ENCODE measurements at regions not wholly inside any gene's neighbourhood (a gene's known extent, or its start where the extent isn't known, plus 50 kb on each side); places are given as distances from the start of the nearest gene placed in this dataset.
A peak's percentile ranks its signal among the peaks of the same experiment; 100 is the strongest.

DNA sequence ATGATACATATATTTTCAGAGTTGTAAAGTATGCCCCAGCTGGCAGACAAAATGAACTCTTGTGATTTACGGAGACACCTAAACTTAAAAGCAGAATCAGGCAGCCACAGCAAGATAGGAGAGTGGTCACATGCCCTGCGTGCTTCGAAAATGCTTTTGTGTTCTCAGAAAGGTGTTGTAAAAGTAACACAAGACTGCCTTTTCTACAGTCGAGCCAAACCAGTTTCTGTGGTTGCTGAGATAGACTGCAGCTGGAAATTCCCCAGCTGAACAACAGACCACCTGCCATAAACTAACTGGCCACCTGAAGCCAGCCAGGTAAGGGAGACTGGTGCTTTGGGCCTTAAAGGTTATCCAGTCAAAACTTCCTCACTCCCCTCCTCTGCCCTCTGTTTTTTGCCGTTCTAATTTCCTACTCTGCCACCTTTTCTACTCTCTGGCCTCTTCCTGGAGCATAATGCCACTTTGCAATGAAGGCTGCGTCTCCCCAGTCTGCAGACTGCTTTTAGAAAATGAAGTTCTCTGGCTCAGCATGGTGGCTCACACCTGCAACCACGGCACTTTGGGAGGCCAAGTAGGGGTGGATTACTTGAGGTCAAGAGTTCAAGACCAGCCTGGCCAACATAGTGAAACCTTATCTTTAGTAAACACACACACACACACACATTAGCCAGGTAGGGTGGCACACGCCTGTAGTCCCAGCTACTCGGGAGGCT lies 381.2 kb upstream of the SLITRK1 start:
- no peaks in the 10 kb centered on the region for H3K27me3 ChIP-seq (replicated peaks; ENCODE audit: insufficient read depth)
- DNase-seq (ENCODE audit: low spot score) (no peak), ATAC-seq (ENCODE audit: insufficient number of reproducible peaks, low FRiP score, low read depth) (no peak)
- no peaks in the 10 kb centered on the region for H3K9me3 ChIP-seq
- H3K27ac ChIP-seq, result no peak overlapping the region
- no peaks in the 10 kb centered on the region for H3K36me3 ChIP-seq
- TF ChIP-seq, protein P1, sequence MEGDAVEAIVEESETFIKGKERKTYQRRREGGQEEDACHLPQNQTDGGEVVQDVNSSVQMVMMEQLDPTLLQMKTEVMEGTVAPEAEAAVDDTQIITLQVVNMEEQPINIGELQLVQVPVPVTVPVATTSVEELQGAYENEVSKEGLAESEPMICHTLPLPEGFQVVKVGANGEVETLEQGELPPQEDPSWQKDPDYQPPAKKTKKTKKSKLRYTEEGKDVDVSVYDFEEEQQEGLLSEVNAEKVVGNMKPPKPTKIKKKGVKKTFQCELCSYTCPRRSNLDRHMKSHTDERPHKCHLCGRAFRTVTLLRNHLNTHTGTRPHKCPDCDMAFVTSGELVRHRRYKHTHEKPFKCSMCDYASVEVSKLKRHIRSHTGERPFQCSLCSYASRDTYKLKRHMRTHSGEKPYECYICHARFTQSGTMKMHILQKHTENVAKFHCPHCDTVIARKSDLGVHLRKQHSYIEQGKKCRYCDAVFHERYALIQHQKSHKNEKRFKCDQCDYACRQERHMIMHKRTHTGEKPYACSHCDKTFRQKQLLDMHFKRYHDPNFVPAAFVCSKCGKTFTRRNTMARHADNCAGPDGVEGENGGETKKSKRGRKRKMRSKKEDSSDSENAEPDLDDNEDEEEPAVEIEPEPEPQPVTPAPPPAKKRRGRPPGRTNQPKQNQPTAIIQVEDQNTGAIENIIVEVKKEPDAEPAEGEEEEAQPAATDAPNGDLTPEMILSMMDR (IDR thresholded peaks at IDR 0.05), result no peak
- no peaks in the 10 kb centered on the region for H3K4me1 ChIP-seq (ENCODE audit: control insufficient read depth in 1 of 2, low read depth in 2 of 2)
- peak overlapping the region; percentile 30 for H3K4me3 ChIP-seq

DNA sequence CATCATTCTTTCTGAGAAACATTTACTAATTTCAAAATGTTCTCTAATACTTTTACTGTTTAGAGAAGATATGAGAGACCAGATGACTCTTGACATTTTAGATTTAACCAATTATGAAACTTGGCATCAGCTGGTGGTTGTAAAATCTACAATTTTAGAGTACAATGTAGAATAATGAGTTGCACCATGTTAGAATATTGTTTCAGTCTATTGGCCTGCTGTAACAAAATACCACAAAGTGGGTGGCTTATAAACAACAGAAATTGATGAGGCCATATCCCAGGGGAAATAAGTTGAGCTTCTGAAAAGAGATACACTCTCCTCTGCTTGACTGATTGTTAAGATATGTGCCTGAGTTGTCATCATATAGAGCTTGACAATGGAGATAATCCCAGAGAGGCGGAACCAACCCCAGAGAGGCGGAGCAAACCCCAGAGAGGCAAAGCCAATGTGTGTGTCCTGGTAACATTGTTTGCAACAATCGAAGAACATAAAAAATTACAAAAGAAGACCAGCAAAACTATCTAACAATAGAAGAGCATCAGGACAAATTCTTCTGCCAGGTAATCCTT lies 373.0 kb upstream of the SLITRK1 start:
- Histone ChIP-seq H3K9me3 (no peaks in the 10 kb centered on the region), H3K27ac (no peak overlapping the region), H3K4me1 (ENCODE audit: control insufficient read depth in 1 of 2, low read depth in 2 of 2) (no peaks in the 10 kb centered on the region), H3K27me3 (replicated peaks; ENCODE audit: insufficient read depth) (no peaks in the 10 kb centered on the region), H3K36me3 (no peaks in the 10 kb centered on the region), H3K4me3 (no peak overlapping the region)
- ATAC-seq (ENCODE audit: insufficient number of reproducible peaks, low FRiP score, low read depth) (no peak), DNase-seq (ENCODE audit: low spot score) (no peak)
- TF ChIP-seq, protein P1 (IDR thresholded peaks at IDR 0.05), result no peak

DNA sequence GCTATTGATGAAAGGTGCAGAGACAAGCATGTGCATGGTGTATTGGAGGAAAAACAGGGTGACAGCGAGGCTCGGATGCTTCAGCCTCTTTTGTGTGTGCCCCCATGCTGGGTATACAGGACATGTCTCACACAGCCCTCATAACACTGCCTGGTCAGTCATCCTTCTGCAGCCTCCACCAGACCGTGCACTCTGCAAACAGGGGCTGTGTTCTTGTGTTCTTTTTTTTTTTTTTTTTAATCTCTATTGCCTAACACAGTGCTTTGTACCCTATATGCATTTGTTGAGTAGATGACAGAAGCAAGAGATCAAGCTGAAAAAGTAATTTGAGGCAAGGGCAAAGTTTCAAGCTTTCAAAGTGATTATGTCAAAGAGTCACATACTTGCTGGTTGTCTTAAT lies 367.2 kb upstream of the SLITRK1 start:
- TF ChIP-seq, protein P1 (IDR thresholded peaks at IDR 0.05), result no peak

DNA sequence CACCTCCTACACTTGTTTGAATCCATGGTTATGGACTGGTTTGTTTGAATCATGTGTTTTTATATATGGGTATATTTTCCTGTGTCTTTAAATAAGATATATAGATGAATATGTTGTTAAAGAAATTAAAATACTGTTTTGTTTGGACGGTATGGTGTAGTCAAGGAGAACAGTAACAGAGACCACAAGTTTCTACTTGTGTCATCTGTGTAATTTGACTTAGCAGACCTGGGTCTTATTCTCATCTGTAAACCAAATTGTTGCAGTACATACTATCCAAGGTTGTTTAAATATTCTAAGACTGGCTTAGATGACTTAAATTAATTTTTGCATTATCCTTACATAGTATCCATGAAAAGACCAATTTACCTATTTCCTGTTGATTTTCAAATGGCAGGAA lies 361.1 kb upstream of the SLITRK1 start:
- Histone ChIP-seq H3K4me3 (no peak overlapping the region), H3K4me1 (ENCODE audit: control insufficient read depth in 1 of 2, low read depth in 2 of 2) (no peaks in the 10 kb centered on the region), H3K36me3 (no peaks in the 10 kb centered on the region), H3K27ac (no peak overlapping the region), H3K9me3 (no peaks in the 10 kb centered on the region), H3K27me3 (replicated peaks; ENCODE audit: insufficient read depth) (no peaks in the 10 kb centered on the region)
- ATAC-seq (ENCODE audit: insufficient number of reproducible peaks, low FRiP score, low read depth) (no peak), DNase-seq (ENCODE audit: low spot score) (no peak)
- TF ChIP-seq, protein P1 (IDR thresholded peaks at IDR 0.05), result no peak

More for the DNA sequence above, 367.2 kb upstream of the SLITRK1 start:
- Histone ChIP-seq H3K4me3 (no peak overlapping the region), H3K9me3 (no peaks in the 10 kb centered on the region), H3K4me1 (ENCODE audit: control insufficient read depth in 1 of 2, low read depth in 2 of 2) (no peaks in the 10 kb centered on the region), H3K36me3 (no peaks in the 10 kb centered on the region), H3K27me3 (replicated peaks; ENCODE audit: insufficient read depth) (no peaks in the 10 kb centered on the region), H3K27ac (no peak overlapping the region)
- no peak for DNase-seq (ENCODE audit: low spot score)
- ATAC-seq (ENCODE audit: insufficient number of reproducible peaks, low FRiP score, low read depth), result no peak

DNA sequence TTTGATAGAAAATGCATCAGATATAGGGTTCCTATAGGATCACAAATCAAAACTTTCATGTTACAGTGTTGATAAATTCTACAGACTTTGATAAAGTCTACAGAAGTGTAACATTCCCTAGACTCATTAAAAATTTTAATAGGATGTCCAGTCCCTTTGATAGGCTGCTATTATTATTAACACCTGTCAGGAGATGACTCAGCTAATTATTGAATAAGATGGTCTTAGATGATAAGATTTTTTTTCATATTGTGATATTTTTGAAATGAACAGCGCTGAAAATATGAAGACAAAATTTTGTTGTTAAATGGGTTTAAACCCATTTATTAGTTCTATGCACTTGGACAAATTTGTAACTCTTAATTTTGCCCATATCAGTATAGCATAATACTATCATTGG lies 356.8 kb upstream of the SLITRK1 start:
- Histone ChIP-seq H3K36me3 (no peaks in the 10 kb centered on the region), H3K27ac (no peak overlapping the region), H3K9me3 (no peaks in the 10 kb centered on the region), H3K4me1 (ENCODE audit: control insufficient read depth in 1 of 2, low read depth in 2 of 2) (no peaks in the 10 kb centered on the region), H3K4me3 (no peak overlapping the region), H3K27me3 (replicated peaks; ENCODE audit: insufficient read depth) (no peaks in the 10 kb centered on the region)
- ATAC-seq (ENCODE audit: insufficient number of reproducible peaks, low FRiP score, low read depth), result no peak
- TF ChIP-seq, protein P1 (IDR thresholded peaks at IDR 0.05), result no peak
- no peak for DNase-seq (ENCODE audit: low spot score)
